AG04450 (cell line): ENCODE measurements at regions not wholly inside any gene's neighbourhood (a gene's known extent, or its start where the extent isn't known, plus 50 kb on each side); places are given as distances from the start of the nearest gene placed in this dataset.
"Not testable (repeated sequence)": the region's sequence is repeated elsewhere in the genome, so short reads cannot be mapped to it uniquely, and the experiment has no call there.

Experiments used
- CTCF ChIA-PET: fragments of 300-600, 350-600 bp; formaldehyde crosslinking; extraction: SDS; loops from one replicate; lab custom pipeline; 2022; ENCODE audit warnings: antibody characterized with exemption, inconsistent platforms; lab: Charles Lee
- POLR2A ChIA-PET: fragments of 350-600 bp; formaldehyde crosslinking; extraction: SDS; loops from one replicate; lab custom pipeline; 2021; ENCODE audit warnings: antibody characterized with exemption, inconsistent platforms; lab: Yijun Ruan, JAX
- DNase-seq: peaks from one replicate; pipeline ENCODE4 v3.0.0-alpha.2; 2011; ENCODE audit warnings: low read depth, low spot score
- H3K27ac ChIP-seq: one replicate; pipeline ENCODE4 v1.5.1; 2012; ENCODE audit warnings: low read depth, low read length, control low read depth
- H3K27me3 ChIP-seq: one replicate; pipeline ENCODE4 v1.6.0; 2012; ENCODE audit warnings: low read length; ENCODE audit not compliant: control insufficient read depth, insufficient read depth
- H3K4me3 ChIP-seq: 2 replicates; pipeline ENCODE4 v1.5.1; 2011; ENCODE audit warnings: mild to moderate bottlenecking, low read depth, low read length, control low read depth
- H3K9me3 ChIP-seq: 2 replicates; pipeline ENCODE4 v1.5.1; 2012; ENCODE audit warnings: low read length; ENCODE audit not compliant: control insufficient read depth, insufficient read depth

DNA sequence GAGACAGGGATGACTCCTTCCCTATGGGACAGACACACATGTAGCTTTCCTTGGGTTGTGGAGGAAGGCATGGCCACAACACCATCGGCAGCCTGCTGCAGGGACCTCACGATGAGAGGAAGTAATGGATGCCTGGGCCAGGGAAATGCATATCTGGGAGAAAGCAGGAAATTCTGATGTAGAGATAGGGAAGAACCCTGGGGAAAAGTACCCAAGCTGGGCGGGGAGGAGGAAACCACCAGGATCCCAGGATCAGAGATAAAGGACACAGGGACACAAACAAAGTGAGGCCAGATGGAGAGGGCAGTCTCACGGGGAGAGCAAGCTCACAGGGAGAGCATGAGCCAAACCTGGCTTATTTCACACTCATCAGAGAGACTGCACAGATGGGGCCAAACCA lies 294.7 kb upstream of the TEKT4 start:
- DNase-seq, H3K27ac ChIP-seq, POLR2A ChIA-PET, H3K9me3 ChIP-seq, CTCF ChIA-PET, H3K4me3 ChIP-seq, H3K27me3 ChIP-seq: not testable (repeated sequence)

GRCh38 chr2:94577160-94577559 lies 294.1 kb upstream of the TEKT4 start:
- H3K4me3 ChIP-seq, DNase-seq, H3K9me3 ChIP-seq, H3K27me3 ChIP-seq, H3K27ac ChIP-seq, CTCF ChIA-PET, POLR2A ChIA-PET: not testable (repeated sequence)

- H3K27me3 ChIP-seq, H3K4me3 ChIP-seq, POLR2A ChIA-PET, CTCF ChIA-PET, DNase-seq, H3K9me3 ChIP-seq, H3K27ac ChIP-seq: not testable (repeated sequence)
These were observed 292.0 kb upstream of the TEKT4 start for GRCh38 chr2:94579221-94579620.

DNA sequence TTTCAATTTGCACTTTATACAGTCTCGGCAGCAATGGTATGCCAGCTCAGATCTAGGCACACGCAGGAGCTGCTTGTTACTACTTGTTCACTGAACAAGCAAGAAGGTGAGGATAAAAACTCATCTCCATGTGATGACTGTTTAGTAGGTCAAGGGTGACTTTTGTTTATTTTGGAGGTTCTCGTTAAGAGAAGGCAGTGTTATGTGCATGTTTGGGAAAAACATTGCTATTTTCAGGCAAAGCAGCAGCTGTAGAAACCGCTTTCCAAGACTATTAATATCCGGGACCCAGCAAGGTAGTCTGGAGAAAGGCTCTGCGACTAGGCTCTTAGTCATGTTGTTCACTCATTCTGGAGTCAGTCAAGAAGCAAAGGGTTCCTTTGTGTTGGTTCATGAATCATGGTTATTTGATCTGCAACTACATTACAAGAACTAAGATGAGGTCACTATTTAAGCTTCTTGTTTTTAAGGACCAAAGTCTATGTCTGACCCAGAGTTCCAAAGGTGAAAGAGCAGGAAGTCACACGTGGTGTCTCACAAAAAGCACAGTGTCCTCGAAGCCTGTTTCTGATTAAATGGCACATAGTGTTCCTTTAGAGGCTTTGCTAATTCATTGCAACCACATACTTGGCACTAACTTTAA lies 288.0 kb upstream of the TEKT4 start:
- DNase-seq, H3K27me3 ChIP-seq, H3K27ac ChIP-seq, POLR2A ChIA-PET, CTCF ChIA-PET, H3K4me3 ChIP-seq: not testable (repeated sequence)
- H3K9me3 ChIP-seq, result peaks cover 20% of the 10 kb centered on the region; the same call in 1 of the 2 replicates

DNA sequence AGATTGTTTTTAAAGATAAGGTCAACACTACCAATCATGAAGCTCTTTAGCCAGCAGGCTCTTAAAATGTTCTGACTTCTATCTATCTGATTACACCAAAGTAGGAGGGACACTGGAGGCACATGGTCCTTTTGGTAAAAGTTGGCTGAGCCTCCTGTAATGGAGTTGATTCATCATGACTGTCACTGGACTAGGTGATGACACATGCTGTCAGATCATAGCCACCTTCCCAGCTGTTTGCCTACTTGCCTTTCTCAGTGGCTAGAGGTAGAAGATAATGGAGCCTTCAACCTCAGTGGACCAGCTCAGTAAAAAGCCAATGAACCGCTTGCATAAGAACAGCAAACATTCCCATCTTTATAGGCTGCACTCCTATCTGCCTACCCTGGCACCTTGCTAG lies 286.7 kb upstream of the TEKT4 start:
- H3K4me3 ChIP-seq, H3K27me3 ChIP-seq, CTCF ChIA-PET, DNase-seq, POLR2A ChIA-PET, H3K27ac ChIP-seq: not testable (repeated sequence)
- H3K9me3 ChIP-seq, result peaks cover 21% of the 10 kb centered on the region; the same call in 1 of the 2 replicates

GRCh38 chr2:94586032-94586982 lies 284.9 kb upstream of the TEKT4 start:
- H3K27me3 ChIP-seq, POLR2A ChIA-PET, CTCF ChIA-PET, H3K4me3 ChIP-seq, DNase-seq, H3K27ac ChIP-seq: not testable (repeated sequence)
- H3K9me3 ChIP-seq, result peaks cover 22% of the 10 kb centered on the region; the same call in 1 of the 2 replicates

GRCh38 chr2:94587042-94587441 lies 284.2 kb upstream of the TEKT4 start:
- H3K27me3 ChIP-seq, H3K4me3 ChIP-seq, POLR2A ChIA-PET, CTCF ChIA-PET, H3K27ac ChIP-seq, DNase-seq: not testable (repeated sequence)
- peaks cover 25% of the 10 kb centered on the region for H3K9me3 ChIP-seq

GRCh38 chr2:94594019-94594836 lies 277.0 kb upstream of the TEKT4 start:
- DNase-seq, POLR2A ChIA-PET, H3K27me3 ChIP-seq, CTCF ChIA-PET, H3K27ac ChIP-seq, H3K4me3 ChIP-seq: not testable (repeated sequence)
- H3K9me3 ChIP-seq, result peaks cover 20% of the 10 kb centered on the region

DNA sequence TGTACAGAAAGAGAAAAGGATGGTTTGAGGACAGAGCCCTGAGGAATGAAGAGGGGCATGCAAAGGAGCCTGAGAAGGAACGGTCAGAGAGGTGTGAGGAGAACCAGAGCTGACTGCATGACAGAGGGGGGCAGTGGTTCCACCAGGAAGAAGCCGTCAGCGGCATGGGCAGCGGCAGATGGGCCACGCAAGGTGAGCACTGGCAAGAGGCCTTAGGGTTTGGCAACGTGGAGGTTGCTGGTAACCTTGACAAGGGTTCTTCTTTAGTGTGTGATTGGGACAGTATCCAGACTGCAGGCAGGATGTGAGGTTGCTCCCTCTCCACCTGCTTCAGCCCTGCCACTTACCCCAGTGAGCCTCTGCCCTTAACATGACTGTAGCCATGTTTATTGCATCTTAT lies 275.3 kb upstream of the TEKT4 start:
- CTCF ChIA-PET, H3K27me3 ChIP-seq, POLR2A ChIA-PET, H3K4me3 ChIP-seq, H3K27ac ChIP-seq, DNase-seq: not testable (repeated sequence)
- H3K9me3 ChIP-seq, result peaks cover 22% of the 10 kb centered on the region

- H3K27me3 ChIP-seq, CTCF ChIA-PET, H3K4me3 ChIP-seq, H3K27ac ChIP-seq, POLR2A ChIA-PET, DNase-seq: not testable (repeated sequence)
- peaks cover 31% of the 10 kb centered on the region for H3K9me3 ChIP-seq
These were observed 273.0 kb upstream of the TEKT4 start for GRCh38 chr2:94598075-94598713.

- CTCF ChIA-PET, POLR2A ChIA-PET: not testable (repeated sequence)
These were observed 270.3 kb upstream of the TEKT4 start for GRCh38 chr2:94600929-94601328.

More at GRCh38 chr2:94600929-94601328, 270.3 kb upstream of the TEKT4 start:
- not testable (repeated sequence) for DNase-seq, H3K27me3 ChIP-seq, H3K27ac ChIP-seq, H3K4me3 ChIP-seq
- peaks cover 44% of the 10 kb centered on the region for H3K9me3 ChIP-seq
